ENCODE measurements at regions not wholly inside any gene's neighbourhood (a gene's known extent, or its start where the extent isn't known, plus 50 kb on each side); places are given as distances from the start of the nearest gene placed in this dataset.
A peak's percentile ranks its signal among the peaks of the same experiment; 100 is the strongest.

DNA sequence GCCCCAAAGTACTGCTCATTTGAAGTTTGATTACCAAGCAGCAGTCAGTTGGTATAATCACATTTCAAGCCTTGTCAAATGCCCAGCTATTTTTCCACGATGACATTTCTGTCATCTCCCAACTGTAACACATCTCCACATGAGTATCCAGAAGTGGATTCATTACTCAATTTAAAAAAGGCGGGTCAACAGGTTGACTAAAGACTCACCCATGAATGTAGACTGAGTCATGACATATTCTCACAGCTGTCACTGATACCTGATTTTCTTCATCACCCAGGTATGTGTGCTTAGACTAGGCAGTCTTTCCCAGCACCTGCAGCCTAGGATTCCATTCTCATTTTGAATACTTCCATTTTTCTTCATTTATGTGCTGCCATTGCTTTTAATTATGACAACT, 75.1 kb upstream of the DBX2 start:
- DNase-seq (ENCODE audit: low read depth) = no peak
- H3K4me3 ChIP-seq (ENCODE audit: low read depth, low read length) = no peak overlapping the region
- TF ChIP-seq, protein P1, sequence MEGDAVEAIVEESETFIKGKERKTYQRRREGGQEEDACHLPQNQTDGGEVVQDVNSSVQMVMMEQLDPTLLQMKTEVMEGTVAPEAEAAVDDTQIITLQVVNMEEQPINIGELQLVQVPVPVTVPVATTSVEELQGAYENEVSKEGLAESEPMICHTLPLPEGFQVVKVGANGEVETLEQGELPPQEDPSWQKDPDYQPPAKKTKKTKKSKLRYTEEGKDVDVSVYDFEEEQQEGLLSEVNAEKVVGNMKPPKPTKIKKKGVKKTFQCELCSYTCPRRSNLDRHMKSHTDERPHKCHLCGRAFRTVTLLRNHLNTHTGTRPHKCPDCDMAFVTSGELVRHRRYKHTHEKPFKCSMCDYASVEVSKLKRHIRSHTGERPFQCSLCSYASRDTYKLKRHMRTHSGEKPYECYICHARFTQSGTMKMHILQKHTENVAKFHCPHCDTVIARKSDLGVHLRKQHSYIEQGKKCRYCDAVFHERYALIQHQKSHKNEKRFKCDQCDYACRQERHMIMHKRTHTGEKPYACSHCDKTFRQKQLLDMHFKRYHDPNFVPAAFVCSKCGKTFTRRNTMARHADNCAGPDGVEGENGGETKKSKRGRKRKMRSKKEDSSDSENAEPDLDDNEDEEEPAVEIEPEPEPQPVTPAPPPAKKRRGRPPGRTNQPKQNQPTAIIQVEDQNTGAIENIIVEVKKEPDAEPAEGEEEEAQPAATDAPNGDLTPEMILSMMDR (IDR thresholded peaks at IDR 0.05; ENCODE audit: insufficient read depth, low read length) = no peak

DNA sequence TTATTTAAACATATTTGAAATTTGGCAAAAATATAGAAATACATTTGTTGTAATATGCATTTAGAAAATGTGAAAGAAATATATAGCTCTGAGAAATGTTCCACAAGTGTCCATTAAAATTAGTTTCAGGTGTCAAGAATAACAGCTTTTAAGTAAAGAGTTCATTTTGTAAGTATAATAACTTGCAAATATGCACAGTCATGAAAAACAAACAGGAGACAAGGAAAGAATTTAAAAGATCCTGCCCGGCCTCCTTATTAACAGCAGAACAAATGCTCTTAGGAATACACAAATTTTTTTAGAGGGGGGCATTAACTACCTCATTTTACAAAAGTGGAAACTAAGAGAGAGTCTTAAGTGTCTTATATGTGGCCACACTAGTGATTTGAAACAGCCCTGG, 77.7 kb upstream of the DBX2 start:
- no peak for DNase-seq (ENCODE audit: low read depth)
- TF ChIP-seq, protein P1 (IDR thresholded peaks at IDR 0.05; ENCODE audit: insufficient read depth, low read length) = no peak
- H3K4me3 ChIP-seq (ENCODE audit: low read depth, low read length) = no peak overlapping the region

DNA sequence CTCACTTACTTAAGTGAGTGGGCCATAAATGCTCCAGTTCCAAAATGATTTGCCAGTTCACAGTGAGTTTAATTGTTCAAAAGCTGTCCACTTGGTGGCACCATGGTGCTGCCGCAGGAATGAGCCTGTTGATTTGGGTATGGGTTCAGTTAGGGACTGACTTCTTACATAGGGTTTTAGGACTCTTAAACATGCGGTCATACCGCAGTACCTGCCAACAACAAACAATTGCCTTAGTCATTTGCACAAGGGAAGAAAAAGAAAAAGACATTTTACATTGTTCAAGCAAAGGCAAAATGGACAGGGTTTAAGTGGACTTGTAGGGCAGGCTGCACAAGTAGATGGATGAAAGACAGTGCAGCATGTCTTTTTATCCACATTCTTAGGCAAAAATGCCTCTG, 80.0 kb upstream of the DBX2 start:
- TF ChIP-seq, protein P1 (IDR thresholded peaks at IDR 0.05; ENCODE audit: insufficient read depth, low read length) = peak; percentile 76
- DNase-seq (ENCODE audit: low read depth) = peak; percentile 85
- H3K4me3 ChIP-seq (ENCODE audit: low read depth, low read length) = no peak overlapping the region

DNA sequence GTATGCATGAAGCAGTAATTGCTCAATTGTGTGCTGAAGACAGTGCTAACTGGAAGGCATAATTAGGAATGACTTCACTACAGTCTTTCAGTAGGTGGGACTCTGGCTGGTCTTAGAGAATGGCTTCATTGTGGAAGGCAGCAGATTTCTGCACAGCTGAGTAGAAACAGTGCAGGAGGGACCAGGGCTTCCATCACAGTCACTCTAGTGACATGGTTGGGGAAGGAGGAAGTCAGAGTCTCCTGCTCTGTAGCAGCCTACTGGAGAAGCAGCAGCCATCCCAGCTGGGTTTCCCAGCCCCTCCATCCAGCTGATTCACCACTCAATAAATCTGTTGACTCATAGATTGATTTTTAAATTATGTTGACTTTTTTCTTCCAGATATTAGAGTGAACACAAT, 80.6 kb upstream of the DBX2 start:
- DNase-seq (ENCODE audit: low read depth) = no peak
- no peak overlapping the region for H3K4me3 ChIP-seq (ENCODE audit: low read depth, low read length)
- TF ChIP-seq, protein P1 (IDR thresholded peaks at IDR 0.05; ENCODE audit: insufficient read depth, low read length) = no peak

DNA sequence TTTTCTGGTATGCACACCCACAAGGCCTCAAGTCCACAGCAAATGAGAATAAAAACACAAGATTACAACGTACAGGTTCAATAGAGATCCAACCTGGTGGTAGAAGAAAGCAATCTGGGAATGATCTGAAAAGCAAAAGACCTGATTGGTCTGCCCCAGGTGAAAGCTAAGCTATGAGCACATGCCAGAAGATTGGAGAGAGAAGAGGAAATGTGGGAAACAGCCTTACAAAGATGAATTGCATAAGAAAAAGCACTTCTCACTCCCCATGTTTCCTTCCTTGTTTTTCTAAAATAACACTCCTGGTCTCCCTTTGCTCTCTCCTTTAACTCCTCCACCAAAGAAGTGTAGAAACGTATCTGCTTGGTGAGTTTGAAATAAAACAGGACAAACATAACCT, 77.3 kb upstream of the ANO6 start:
- no peak for DNase-seq (ENCODE audit: low read depth)
- TF ChIP-seq, protein P1 (IDR thresholded peaks at IDR 0.05; ENCODE audit: insufficient read depth, low read length) = no peak
- no peak overlapping the region for H3K4me3 ChIP-seq (ENCODE audit: low read depth, low read length)

DNA sequence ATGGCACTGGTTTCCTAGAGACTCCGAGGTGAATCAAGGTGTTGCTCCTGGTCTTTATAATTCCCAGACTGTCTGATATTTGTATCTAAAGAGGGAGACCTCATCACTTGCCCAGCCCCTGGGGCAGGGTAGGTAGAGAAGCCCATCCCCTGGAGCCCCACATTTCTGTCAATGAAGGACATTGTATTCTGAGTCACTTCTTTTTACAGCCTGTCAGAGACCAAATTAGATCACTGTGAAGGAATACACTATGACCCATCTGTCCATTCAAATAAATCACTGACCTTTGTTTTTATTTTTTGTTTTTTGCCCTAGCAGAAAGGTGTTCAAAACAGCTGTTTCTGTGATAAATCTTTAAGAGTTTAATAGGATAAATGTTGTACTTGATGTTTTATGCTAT, 67.9 kb upstream of the ANO6 start:
- DNase-seq (ENCODE audit: low read depth) = no peak
- H3K4me3 ChIP-seq (ENCODE audit: low read depth, low read length) = no peak overlapping the region

DNA sequence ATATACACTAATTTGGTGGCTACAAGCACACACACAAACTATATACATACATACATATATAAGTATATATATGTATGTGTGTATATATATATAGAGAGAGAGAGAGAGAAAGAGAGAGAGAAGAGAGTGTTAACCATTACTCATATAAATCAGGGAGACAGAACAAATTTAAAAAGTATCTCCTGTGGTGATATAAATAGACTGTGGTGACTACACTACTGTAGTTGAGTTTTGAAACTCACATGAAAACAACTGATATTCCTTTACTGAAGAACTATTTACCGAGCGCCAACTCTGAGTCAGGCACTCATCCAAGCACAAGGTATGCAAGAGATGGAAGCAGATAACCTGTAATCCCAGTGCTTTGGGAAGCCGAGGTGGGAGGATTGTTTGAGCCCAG, 67.3 kb upstream of the ANO6 start:
- H3K4me3 ChIP-seq (ENCODE audit: low read depth, low read length) = no peak overlapping the region
- TF ChIP-seq, protein P1 (IDR thresholded peaks at IDR 0.05; ENCODE audit: insufficient read depth, low read length) = no peak
- DNase-seq (ENCODE audit: low read depth) = no peak

More for the DNA sequence above, 67.9 kb upstream of the ANO6 start:
- TF ChIP-seq, protein P1 (IDR thresholded peaks at IDR 0.05; ENCODE audit: insufficient read depth, low read length) = no peak
